Peyer's patch (tissue), 4 donors: ENCODE measurements at regions not wholly inside any gene's neighbourhood (a gene's known extent, or its start where the extent isn't known, plus 50 kb on each side); places are given as distances from the start of the nearest gene placed in this dataset.

Source experiments
- POLR2A ChIP-seq, 2 donors: fragments of 450-650 bp; IDR thresholded peaks; one replicate each; pipeline ENCODE4 v1.5.1; 2017; ENCODE audit warnings: antibody characterized with exemption in 2 of 2, mild to moderate bottlenecking in 2 of 2, moderate library complexity in 2 of 2
- TF ChIP-seq, protein P1 (sequence below), 6 experiments: fragments of 450-650 bp in 4 of 6; fragments of 200-600 bp in 2 of 6; sonication (generic) in 1 of 6; IDR thresholded peaks; one replicate each; pipeline ENCODE4 v1.5.1; 2017 to 2019; ENCODE audit warnings: antibody characterized with exemption in 6 of 6, mild to moderate bottlenecking in 3 of 6, moderate library complexity in 1 of 6

DNA sequence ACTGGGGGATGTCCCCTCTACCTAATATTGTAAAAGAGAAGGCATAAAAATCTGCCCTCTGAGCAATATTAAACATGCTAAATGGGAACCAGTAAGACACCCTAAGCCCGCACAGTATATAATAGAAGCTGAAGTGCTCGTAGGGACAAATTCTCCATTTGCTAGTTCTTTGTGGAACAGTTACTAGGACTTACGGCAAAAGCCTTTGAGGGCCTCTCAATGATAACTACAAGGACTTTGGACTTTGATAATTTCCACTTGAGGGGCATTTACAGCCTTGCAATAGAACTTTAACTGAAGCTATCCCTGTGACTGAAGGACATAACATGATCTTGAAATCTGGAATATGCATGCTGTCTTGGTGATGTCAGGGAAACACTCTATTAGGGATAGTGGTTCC is 111.5 kb upstream of the IFNG-AS1 start:
- TF ChIP-seq, protein P1, sequence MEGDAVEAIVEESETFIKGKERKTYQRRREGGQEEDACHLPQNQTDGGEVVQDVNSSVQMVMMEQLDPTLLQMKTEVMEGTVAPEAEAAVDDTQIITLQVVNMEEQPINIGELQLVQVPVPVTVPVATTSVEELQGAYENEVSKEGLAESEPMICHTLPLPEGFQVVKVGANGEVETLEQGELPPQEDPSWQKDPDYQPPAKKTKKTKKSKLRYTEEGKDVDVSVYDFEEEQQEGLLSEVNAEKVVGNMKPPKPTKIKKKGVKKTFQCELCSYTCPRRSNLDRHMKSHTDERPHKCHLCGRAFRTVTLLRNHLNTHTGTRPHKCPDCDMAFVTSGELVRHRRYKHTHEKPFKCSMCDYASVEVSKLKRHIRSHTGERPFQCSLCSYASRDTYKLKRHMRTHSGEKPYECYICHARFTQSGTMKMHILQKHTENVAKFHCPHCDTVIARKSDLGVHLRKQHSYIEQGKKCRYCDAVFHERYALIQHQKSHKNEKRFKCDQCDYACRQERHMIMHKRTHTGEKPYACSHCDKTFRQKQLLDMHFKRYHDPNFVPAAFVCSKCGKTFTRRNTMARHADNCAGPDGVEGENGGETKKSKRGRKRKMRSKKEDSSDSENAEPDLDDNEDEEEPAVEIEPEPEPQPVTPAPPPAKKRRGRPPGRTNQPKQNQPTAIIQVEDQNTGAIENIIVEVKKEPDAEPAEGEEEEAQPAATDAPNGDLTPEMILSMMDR (IDR thresholded peaks at IDR 0.05) = no peak
- no peak for TF ChIP-seq POLR2A (IDR thresholded peaks at IDR 0.05)
